KMS-11 (cell line): ENCODE measurements at regions not wholly inside any gene's neighbourhood (a gene's known extent, or its start where the extent isn't known, plus 50 kb on each side); places are given as distances from the start of the nearest gene placed in this dataset.

ENCODE experiments used
- H2AFZ ChIP-seq: fragments of 200-600 bp; sonication (generic); 2 replicates; pipeline ENCODE4 v1.6.1; 2016; ENCODE audit warnings: antibody characterized with exemption, mixed run types, low read depth
- H3K27ac ChIP-seq: fragments of 200-600 bp; sonication (generic); 2 replicates; pipeline ENCODE4 v1.6.1; 2016; ENCODE audit warnings: mild to moderate bottlenecking, mixed run types
- H3K27me3 ChIP-seq: fragments of 200-600 bp; sonication (generic); 2 replicates; pipeline ENCODE4 v1.6.1; 2017; ENCODE audit warnings: mild to moderate bottlenecking, low read depth, mixed run types, moderate library complexity; ENCODE audit not compliant: insufficient read depth
- H3K36me3 ChIP-seq: fragments of 200-600 bp; sonication (generic); 2 replicates; pipeline ENCODE4 v1.6.1; 2017; ENCODE audit warnings: mild to moderate bottlenecking, mixed run types; ENCODE audit not compliant: insufficient read depth
- H3K4me1 ChIP-seq: fragments of 200-600 bp; sonication (generic); 2 replicates; pipeline ENCODE4 v1.6.1; 2016; ENCODE audit warnings: mild to moderate bottlenecking, low read depth, mixed run types; ENCODE audit not compliant: poor library complexity, severe bottlenecking
- H3K4me2 ChIP-seq: fragments of 200-600 bp; sonication (generic); 2 replicates; pipeline ENCODE4 v1.7.0; 2016; ENCODE audit warnings: mild to moderate bottlenecking, mixed run types
- H3K4me3 ChIP-seq: fragments of 200-600 bp; sonication (generic); IDR thresholded peaks from 2 replicates; pipeline ENCODE4 v1.6.1; 2017; ENCODE audit warnings: low read depth, low read length, mixed read lengths; ENCODE audit not compliant: insufficient read depth
- H3K79me2 ChIP-seq: fragments of 200-600 bp; sonication (generic); 2 replicates; pipeline ENCODE4 v1.6.1; 2016; ENCODE audit warnings: low read depth, mixed run types; ENCODE audit not compliant: insufficient read depth
- H3K9ac ChIP-seq: fragments of 200-600 bp; sonication (generic); 2 replicates; pipeline ENCODE4 v1.6.1; 2016; ENCODE audit warnings: mild to moderate bottlenecking, mixed run types
- H4K20me1 ChIP-seq: fragments of 200-600 bp; sonication (generic); 2 replicates; pipeline ENCODE4 v1.6.1; 2016; ENCODE audit warnings: mild to moderate bottlenecking, mixed run types; ENCODE audit not compliant: insufficient read depth
- TF ChIP-seq, protein P1 (sequence below): fragments of 200-600 bp; sonication (generic); conservative IDR thresholded peaks from 2 replicates; pipeline ENCODE4 v1.6.1; 2017; ENCODE audit warnings: low read depth, mild to moderate bottlenecking, antibody characterized with exemption, low read length, moderate library complexity, mixed read lengths

DNA sequence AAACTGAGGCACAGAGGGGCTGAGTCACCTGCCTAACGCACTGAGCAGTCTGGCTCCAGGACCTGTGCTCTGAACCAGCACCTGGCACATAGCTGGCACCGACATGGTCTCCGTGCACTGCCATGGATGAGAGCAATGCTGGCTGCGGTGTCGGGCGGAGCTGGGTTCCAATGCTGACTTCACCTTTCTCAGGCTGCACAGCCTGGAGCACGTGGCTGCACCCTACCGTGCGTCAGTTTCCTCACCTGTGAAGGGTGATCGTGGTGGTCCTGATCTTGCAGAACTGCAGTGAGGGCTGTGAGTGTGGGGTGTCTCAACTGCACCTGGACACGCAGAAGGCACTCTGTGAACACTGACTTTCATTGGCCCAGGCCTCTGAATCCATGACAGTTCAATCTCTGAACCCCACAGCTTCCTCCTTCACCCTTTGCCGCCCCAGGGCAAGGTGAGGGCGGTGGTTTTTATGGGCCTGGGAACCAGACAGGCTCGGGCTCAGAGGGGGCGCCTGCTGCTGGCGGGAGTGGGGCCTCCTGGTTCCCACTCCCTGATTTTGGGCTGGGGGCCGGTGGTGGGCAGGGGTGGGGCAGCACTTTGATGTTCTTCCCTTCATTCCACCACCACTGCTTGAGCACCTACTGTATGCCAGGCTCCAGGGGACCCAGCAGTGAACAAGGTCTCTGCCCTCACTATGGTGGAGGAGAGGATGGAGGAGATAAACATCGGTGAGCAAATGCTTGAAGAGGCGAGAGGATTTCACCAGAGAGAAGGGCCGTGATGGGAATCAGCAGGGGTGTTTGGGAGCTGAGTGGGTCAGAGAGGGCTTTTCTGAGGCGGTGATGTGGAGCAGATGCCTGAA is 102.9 kb downstream of the CEBPB start:
- TF ChIP-seq, protein P1, sequence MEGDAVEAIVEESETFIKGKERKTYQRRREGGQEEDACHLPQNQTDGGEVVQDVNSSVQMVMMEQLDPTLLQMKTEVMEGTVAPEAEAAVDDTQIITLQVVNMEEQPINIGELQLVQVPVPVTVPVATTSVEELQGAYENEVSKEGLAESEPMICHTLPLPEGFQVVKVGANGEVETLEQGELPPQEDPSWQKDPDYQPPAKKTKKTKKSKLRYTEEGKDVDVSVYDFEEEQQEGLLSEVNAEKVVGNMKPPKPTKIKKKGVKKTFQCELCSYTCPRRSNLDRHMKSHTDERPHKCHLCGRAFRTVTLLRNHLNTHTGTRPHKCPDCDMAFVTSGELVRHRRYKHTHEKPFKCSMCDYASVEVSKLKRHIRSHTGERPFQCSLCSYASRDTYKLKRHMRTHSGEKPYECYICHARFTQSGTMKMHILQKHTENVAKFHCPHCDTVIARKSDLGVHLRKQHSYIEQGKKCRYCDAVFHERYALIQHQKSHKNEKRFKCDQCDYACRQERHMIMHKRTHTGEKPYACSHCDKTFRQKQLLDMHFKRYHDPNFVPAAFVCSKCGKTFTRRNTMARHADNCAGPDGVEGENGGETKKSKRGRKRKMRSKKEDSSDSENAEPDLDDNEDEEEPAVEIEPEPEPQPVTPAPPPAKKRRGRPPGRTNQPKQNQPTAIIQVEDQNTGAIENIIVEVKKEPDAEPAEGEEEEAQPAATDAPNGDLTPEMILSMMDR, result no peak
- Histone ChIP-seq H2AFZ (no peak overlapping the region), H3K79me2 (no peaks in the 10 kb centered on the region), H3K27me3 (peaks cover 62% of the 10 kb centered on the region), H4K20me1 (no peaks in the 10 kb centered on the region), H3K9ac (no peak overlapping the region), H3K36me3 (no peaks in the 10 kb centered on the region), H3K27ac (no peak overlapping the region), H3K4me2 (no peak overlapping the region), H3K4me1 (no peaks in the 10 kb centered on the region), H3K4me3 (no peak overlapping the region)

DNA sequence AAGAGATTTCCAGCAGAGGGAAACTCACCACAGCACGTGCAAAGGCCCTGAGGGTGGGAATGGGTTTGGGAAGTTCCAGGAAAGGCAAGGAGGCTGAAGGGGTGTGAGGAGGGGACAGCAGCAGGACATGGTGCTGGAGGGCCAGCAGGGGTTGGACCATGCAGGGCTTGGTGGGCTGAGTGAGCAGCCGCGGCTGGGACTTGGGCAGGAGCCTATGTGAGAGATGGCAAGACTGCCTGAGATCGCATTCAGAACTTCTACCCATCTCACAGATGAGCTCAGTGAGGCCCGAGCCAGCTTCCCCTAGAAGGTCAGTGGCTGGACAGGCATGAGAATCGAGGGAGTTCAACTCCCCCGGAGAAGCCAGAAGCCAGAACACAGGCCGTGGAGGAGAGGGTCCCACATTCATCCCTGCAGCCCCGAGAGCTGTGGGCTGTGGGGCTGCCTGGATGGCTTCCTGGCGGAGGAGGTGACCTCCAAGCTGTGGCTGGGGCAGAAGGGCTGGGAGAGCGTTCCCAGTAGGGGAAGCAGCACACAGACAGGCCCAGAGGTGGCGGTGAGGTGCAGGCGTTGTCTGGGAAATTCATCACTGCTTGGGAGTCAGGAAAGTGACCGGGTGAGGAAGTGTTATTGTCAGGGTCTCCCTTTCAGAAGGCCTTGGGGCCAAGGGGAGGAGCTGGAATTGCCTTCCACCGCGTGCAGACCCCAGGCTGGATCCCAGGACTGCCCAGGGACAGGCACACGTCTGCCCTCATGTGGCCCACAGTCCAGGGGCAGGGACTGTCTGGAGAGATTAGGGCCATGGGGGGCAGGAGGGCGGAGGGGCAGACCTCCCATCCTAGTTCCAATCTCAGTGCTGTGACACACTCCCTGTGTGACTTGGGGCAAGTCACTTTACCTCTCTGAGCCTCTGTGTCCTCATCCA is 103.8 kb downstream of the CEBPB start:
- Histone ChIP-seq H3K4me2 (no peak overlapping the region), H3K27me3 (peaks cover 69% of the 10 kb centered on the region), H3K4me3 (no peak overlapping the region), H3K27ac (no peak overlapping the region), H3K4me1 (no peaks in the 10 kb centered on the region), H3K79me2 (no peaks in the 10 kb centered on the region), H4K20me1 (no peaks in the 10 kb centered on the region), H2AFZ (no peak overlapping the region), H3K9ac (no peak overlapping the region), H3K36me3 (no peaks in the 10 kb centered on the region)
- TF ChIP-seq, protein P1, result no peak

DNA sequence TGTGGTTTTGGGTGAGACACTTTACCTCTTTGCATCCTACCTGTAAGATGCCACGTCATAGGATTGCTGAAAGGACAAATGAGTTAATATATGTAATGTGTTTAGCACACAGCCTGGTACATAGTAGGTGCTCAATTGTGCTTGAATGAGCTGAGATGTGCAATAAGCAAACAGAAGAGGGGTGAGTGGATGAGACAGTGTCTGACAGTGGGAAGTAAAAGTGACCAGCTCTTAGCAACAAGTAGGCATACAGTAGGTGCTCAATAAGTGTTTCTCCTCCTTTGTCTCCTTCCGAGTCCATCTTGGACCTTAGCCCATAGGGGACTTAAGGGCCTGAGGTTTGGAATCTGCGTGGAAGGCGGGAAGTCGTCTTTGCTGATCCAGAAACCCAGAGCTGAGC is 104.7 kb downstream of the CEBPB start:
- Histone ChIP-seq H3K27ac (no peak overlapping the region), H2AFZ (no peak overlapping the region), H3K4me3 (no peak overlapping the region), H3K4me2 (no peak overlapping the region), H4K20me1 (no peaks in the 10 kb centered on the region), H3K4me1 (no peaks in the 10 kb centered on the region), H3K9ac (no peak overlapping the region), H3K79me2 (no peaks in the 10 kb centered on the region), H3K27me3 (peaks cover 69% of the 10 kb centered on the region), H3K36me3 (no peaks in the 10 kb centered on the region)
- TF ChIP-seq, protein P1, result no peak

DNA sequence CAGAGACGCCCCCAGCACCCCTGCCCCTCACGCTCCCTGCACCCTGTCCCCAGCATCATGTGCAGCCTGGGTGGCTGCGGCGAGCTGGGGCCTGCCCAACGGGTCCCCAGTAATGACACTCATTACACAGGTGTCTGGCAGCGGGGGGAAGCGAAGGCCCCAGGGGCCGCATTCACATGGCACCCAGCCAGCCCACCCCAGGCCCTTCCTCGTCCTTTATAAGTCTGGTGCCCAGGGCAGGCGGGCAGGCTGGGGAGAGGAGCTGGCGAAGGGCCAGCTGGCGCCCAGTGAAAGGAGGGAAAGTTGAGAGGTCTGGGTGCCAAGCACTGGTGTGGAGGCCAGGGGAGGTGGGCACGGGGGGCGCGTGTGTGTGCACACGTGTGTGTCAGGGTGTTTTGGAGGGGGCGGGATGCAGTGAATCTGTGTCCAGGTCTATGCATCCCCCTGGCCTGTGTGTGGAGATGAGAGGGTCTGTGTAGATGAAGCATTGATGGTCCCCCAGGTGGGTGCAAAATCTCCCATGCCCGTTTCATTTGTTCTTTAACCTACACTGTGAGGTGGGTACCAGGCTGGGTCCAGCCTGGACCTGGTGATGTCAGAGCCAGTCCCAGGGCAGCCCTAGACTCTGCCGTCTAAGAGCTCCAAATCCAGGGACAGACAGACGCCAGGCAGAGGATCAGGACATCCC is 105.3 kb downstream of the CEBPB start:
- Histone ChIP-seq H3K27ac (no peak overlapping the region), H3K4me3 (no peak overlapping the region), H2AFZ (no peak overlapping the region), H3K79me2 (no peaks in the 10 kb centered on the region), H3K4me1 (no peaks in the 10 kb centered on the region), H3K36me3 (no peaks in the 10 kb centered on the region), H3K27me3 (peaks cover 68% of the 10 kb centered on the region), H3K4me2 (no peak overlapping the region), H3K9ac (no peak overlapping the region), H4K20me1 (no peaks in the 10 kb centered on the region)
- TF ChIP-seq, protein P1, result no peak
